A673 (cell line): ENCODE measurements at regions not wholly inside any gene's neighbourhood (a gene's known extent, or its start where the extent isn't known, plus 50 kb on each side); places are given as distances from the start of the nearest gene placed in this dataset.

Experiments
- BruUV-seq: library from RNA; stranded (reverse); fragments of 400-500 nt; replicated peaks from 2 replicates; lab custom pipeline; 2021; lab: Mats Ljungman, UMichigan
- CTCF ChIA-PET: fragments of 300-600 bp; sonication (Branson Sonifier 250); formaldehyde crosslinking; loops from one replicate; lab custom pipeline; 2022; ENCODE audit warnings: antibody characterized with exemption; lab: Charles Lee
- POLR2A ChIA-PET: fragments of 300-600 bp; sonication (Branson Sonifier 250); formaldehyde crosslinking; loops from one replicate; lab custom pipeline; 2022; ENCODE audit warnings: antibody characterized with exemption; ENCODE audit not compliant: low non-redundant PET; lab: Charles Lee
- DNase-seq: peaks from one replicate; pipeline ENCODE4 v3.0.0-alpha.2; 2015; ENCODE audit warnings: low spot score
- H3K27ac ChIP-seq: fragments of 200-600 bp; sonication (generic); 2 replicates; pipeline ENCODE4 v1.5.1; 2016; ENCODE audit warnings: mixed run types, low read depth, mild to moderate bottlenecking, mixed read lengths, antibody characterized with exemption, low read length; ENCODE audit not compliant: poor library complexity, severe bottlenecking
- H3K27me3 ChIP-seq: fragments of 200-600 bp; sonication (generic); replicated peaks from 2 replicates; pipeline ENCODE4 v1.6.1; 2017; ENCODE audit warnings: mixed run types, low read depth, mild to moderate bottlenecking, mixed read lengths, antibody characterized with exemption, low read length; ENCODE audit not compliant: insufficient read depth, poor library complexity
- H3K36me3 ChIP-seq: fragments of 200-600 bp; sonication (generic); 2 replicates; pipeline ENCODE4 v1.6.1; 2016; ENCODE audit warnings: mixed run types, mild to moderate bottlenecking, mixed read lengths, antibody characterized with exemption, low read length; ENCODE audit not compliant: insufficient read depth, poor library complexity, severe bottlenecking
- H3K4me1 ChIP-seq: fragments of 200-600 bp; sonication (generic); 2 replicates; pipeline ENCODE4 v1.6.1; 2017; ENCODE audit warnings: mixed run types, mild to moderate bottlenecking, mixed read lengths, antibody characterized with exemption, low read length; ENCODE audit not compliant: insufficient read depth, poor library complexity, severe bottlenecking
- H3K4me3 ChIP-seq: fragments of 200-600 bp; sonication (generic); 2 replicates; pipeline ENCODE4 v1.5.1; 2016; ENCODE audit warnings: low read depth, mixed run types, mild to moderate bottlenecking, mixed read lengths, low read length; ENCODE audit not compliant: poor library complexity, severe bottlenecking
- H3K9me3 ChIP-seq: fragments of 200-600 bp; sonication (generic); 2 replicates; pipeline ENCODE4 v1.6.1; 2016; ENCODE audit warnings: mixed run types, low read depth, mild to moderate bottlenecking, mixed read lengths, antibody characterized with exemption, low read length; ENCODE audit not compliant: poor library complexity, severe bottlenecking
- CTCF ChIP-seq: fragments of 300-800, 200-600 bp; sonication (generic); conservative IDR thresholded peaks from 2 replicates; pipeline ENCODE4 v1.5.1; 2017; ENCODE audit warnings: low read depth, mild to moderate bottlenecking, antibody characterized with exemption, low read length, moderate library complexity, mixed read lengths
- EZH2 ChIP-seq: fragments of 200-600 bp; sonication (generic); IDR thresholded peaks from 2 replicates; pipeline ENCODE4 v1.6.1; 2017; ENCODE audit warnings: borderline replicate concordance, low read depth, mild to moderate bottlenecking, mixed read lengths, antibody characterized with exemption, low read length; ENCODE audit not compliant: poor library complexity, severe bottlenecking
- intact Hi-C: fragments of 100-400 bp; cut with micrococcal nuclease; formaldehyde crosslinking; loops from one replicate; pipeline ENCODE4 v1.10.0; 2022; ENCODE audit not compliant: unreplicated experiment

DNA sequence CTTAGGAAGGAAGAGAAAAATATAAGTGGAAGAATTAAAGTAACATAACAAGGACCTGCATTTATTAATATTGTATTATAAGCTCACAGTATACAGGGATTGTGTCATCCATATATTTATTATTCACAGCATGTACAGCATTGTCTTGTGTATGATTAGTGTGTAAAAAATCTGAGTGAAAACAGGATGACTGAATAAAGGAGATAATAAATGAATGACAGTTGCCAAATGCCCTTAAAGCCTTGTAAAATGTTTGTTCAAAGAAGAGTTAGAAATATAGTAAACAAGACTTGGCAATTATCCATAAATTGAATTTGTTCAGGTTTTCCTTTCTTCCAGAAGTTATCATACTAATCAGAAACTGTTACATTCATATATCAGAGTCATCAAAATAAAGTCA, 172.7 kb downstream of the BTC start:
- TF ChIP-seq CTCF, result no peak
- no peak for TF ChIP-seq EZH2
- H3K36me3 ChIP-seq, result no peaks in the 10 kb centered on the region
- H3K4me1 ChIP-seq, result peaks cover 6% of the 10 kb centered on the region
- intact Hi-C loops, result loop anchor here (2.0 to 5.0 kb wide), 2 partner anchors 85 to 294 kb away; no protein-coding TSS in a partner anchor
- H3K9me3 ChIP-seq, result no peaks in the 10 kb centered on the region
- BruUV-seq, result no TSS peak
- H3K4me3 ChIP-seq, result no peak overlapping the region
- CTCF ChIA-PET, result no interaction called here
- H3K27ac ChIP-seq, result no peak overlapping the region
- no peak for DNase-seq
- POLR2A ChIA-PET, result no interaction called here
- H3K27me3 ChIP-seq, result no peaks in the 10 kb centered on the region

DNA sequence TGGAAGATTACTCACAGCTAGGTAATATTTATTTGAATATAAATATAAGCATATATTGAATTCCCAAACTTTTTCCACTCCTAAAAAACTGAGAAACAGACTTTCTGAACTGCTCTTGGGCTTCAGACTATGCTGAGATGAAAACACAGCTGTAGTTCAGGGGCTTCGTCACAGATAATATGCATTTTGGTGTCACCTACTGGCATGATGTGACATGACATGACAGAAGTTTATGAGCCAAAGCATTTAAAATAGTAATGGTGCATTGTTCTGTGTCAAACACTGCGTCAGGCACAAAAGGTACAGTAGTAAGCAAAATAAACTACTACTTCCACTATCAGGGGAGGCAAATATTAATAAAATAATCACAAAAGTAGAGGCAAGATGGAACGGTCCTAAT, 171.3 kb downstream of the BTC start:
- TF ChIP-seq EZH2 (no peak), CTCF (peak; percentile 60)
- Histone ChIP-seq H3K9me3 (no peaks in the 10 kb centered on the region), H3K4me3 (no peak overlapping the region), H3K27ac (no peak overlapping the region), H3K27me3 (no peaks in the 10 kb centered on the region), H3K36me3 (no peaks in the 10 kb centered on the region), H3K4me1 (peaks cover 4% of the 10 kb centered on the region)
- DNase-seq, result peak; percentile 64
- ChIA-PET CTCF (interaction anchor here (0.5 kb wide), 1 partner anchor 118 kb away, joined by 3 read pairs; no protein-coding TSS in a partner anchor), POLR2A (no interaction called here)
- intact Hi-C loops, result loop anchor here (1.0 to 5.0 kb wide), 3 partner anchors 86 to 296 kb away; no protein-coding TSS in a partner anchor
- no TSS peak for BruUV-seq

DNA sequence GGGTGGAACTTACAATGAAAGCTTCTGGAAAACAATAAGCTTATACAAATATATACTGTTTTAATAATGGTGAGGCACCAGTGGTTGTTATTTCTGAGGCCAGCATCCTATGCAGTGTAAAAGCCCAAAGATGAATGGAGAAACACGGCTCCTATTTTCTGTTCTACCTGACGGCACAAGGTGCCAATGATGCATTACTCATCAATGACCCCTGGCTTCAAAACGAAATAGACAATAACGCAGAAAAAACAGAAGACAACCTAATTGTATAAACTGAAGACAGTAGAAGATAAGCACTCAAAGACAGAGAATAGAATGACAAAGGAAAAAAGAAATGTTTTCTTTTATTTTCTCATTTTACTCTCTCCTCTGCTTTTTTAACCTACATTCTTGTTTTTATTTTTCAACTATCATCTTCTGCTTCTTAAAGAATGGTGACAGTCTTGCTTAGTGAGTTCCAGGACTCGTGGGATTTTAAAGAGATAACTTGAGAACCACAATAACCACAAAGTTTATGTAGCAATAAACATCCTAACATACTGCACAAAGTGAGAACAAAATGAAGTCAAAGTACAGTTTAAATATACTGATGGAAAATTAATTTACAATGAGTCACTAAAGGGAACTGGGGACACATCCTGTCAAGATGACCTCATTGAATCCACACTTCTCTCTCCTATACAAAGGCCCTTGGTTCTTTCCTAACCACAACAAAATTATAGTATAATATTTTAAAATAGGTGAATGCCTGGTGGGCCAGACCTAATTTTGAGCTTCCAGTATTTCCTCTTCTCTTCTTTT, 169.8 kb downstream of the BTC start:
- POLR2A ChIA-PET, result no interaction called here

More for the DNA sequence above, 169.8 kb downstream of the BTC start:
- Histone ChIP-seq H3K9me3 (no peaks in the 10 kb centered on the region), H3K36me3 (no peaks in the 10 kb centered on the region), H3K4me1 (no peaks in the 10 kb centered on the region), H3K27ac (no peak overlapping the region), H3K4me3 (no peak overlapping the region), H3K27me3 (no peaks in the 10 kb centered on the region)
- TF ChIP-seq EZH2 (no peak), CTCF (no peak)
- CTCF ChIA-PET, result no interaction called here
- no peak for DNase-seq
- intact Hi-C loops, result loop anchor here (5.0 kb wide), 1 partner anchor 297 kb away; no protein-coding TSS in a partner anchor
- BruUV-seq, result no TSS peak
